Gastrocnemius medialis (tissue), 4 donors: ENCODE measurements at regions not wholly inside any gene's neighbourhood (a gene's known extent, or its start where the extent isn't known, plus 50 kb on each side); places are given as distances from the start of the nearest gene placed in this dataset.
"Not testable (repeated sequence)": the region's sequence is repeated elsewhere in the genome, so short reads cannot be mapped to it uniquely, and the experiment has no call there.

Experiments
- ATAC-seq, 2 donors: fragments of 150-250 bp; one replicate each; pipeline ENCODE4 v1.9.1; 2016
- DNase-seq, 2 donors: peaks; one replicate each; pipeline ENCODE4 v3.0.0-alpha.2; 2019
- H3K27ac ChIP-seq, 4 donors: fragments of 200-600 bp; sonication (generic); 1 replicate in 1 of 4; 2 replicates in 3 of 4; pipeline ENCODE4 v1.5.1; 2016 to 2018; ENCODE audit warnings: mild to moderate bottlenecking in 2 of 4, moderate library complexity in 1 of 4
- H3K27me3 ChIP-seq, 3 donors: fragments of 200-600 bp; sonication (generic) in 2 of 3; 1 replicate in 1 of 3; 2 replicates in 2 of 3; pipeline versions ENCODE4 v1.5.1 to v1.6.0; 2016 to 2019; ENCODE audit warnings: mild to moderate bottlenecking in 1 of 3, moderate library complexity in 1 of 3
- H3K36me3 ChIP-seq, 2 donors: fragments of 200-600 bp; sonication (generic) in 1 of 2; one replicate each; pipeline ENCODE4 v1.5.1; 2017 to 2018
- H3K4me1 ChIP-seq, 2 donors: fragments of 200-600 bp; sonication (generic) in 1 of 2; one replicate each; pipeline ENCODE4 v1.5.1; 2016 to 2017; ENCODE audit warnings: mild to moderate bottlenecking in 2 of 2
- H3K4me3 ChIP-seq, 4 donors: fragments of 200-600 bp; sonication (generic) in 3 of 4; 1 replicate in 1 of 4; 2 replicates in 3 of 4; pipeline ENCODE4 v1.5.1; 2016 to 2019; ENCODE audit warnings: mild to moderate bottlenecking in 2 of 4
- H3K9me3 ChIP-seq, 3 donors: fragments of 200-600 bp; sonication (generic) in 2 of 3; 1 replicate in 1 of 3; 2 replicates in 2 of 3; pipeline ENCODE4 v1.5.1; 2016 to 2019
- POLR2A ChIP-seq, 2 donors: fragments of 450-650 bp; IDR thresholded peaks; one replicate each; pipeline ENCODE4 v1.6.1; 2017; ENCODE audit warnings: antibody characterized with exemption in 2 of 2, mild to moderate bottlenecking in 2 of 2, moderate library complexity in 2 of 2
- in situ Hi-C, 4 donors: fragments of 200-750 bp; cut with MboI; loops; one replicate each; pipeline versions ENCODE4 v1.15.0 to v1.8.0; 2017; ENCODE audit warnings: low sequenced_read_pairs in 4 of 4
- intact Hi-C: fragments of 100-400 bp; cut with DNase I; formaldehyde crosslinking; loops from one replicate; pipeline ENCODE4 v1.15.1; 2023; ENCODE audit warnings: low total_unique reads
- TF ChIP-seq, protein P1 (sequence below), 5 experiments: fragments of 450-650 bp in 3 of 5; fragments of 200-600 bp in 2 of 5; sonication (generic) in 2 of 5; IDR thresholded peaks in 4 of 5; conservative IDR thresholded peaks in 1 of 5; 1 replicate in 4 of 5; 2 replicates in 1 of 5; pipeline ENCODE4 v1.5.1; 2016 to 2019; ENCODE audit warnings: antibody characterized with exemption in 5 of 5, mild to moderate bottlenecking in 3 of 5, moderate library complexity in 3 of 5

GRCh38 chr2:82330155-82330554 is 2025.6 kb upstream of the LRRTM1 start:
- Histone ChIP-seq H3K4me1 (no peaks in the 10 kb centered on the region), H3K9me3 (no peaks in the 10 kb centered on the region), H3K27me3 (no peaks in the 10 kb centered on the region), H3K27ac (no peak overlapping the region), H3K4me3 (no peak overlapping the region), H3K36me3 (no peaks in the 10 kb centered on the region)
- no peak for DNase-seq
- ATAC-seq: no peak
- in situ Hi-C loops: no loop called here
- intact Hi-C loops: no loop called here
- no peak for TF ChIP-seq POLR2A (IDR thresholded peaks at IDR 0.05)
- TF ChIP-seq, protein P1, sequence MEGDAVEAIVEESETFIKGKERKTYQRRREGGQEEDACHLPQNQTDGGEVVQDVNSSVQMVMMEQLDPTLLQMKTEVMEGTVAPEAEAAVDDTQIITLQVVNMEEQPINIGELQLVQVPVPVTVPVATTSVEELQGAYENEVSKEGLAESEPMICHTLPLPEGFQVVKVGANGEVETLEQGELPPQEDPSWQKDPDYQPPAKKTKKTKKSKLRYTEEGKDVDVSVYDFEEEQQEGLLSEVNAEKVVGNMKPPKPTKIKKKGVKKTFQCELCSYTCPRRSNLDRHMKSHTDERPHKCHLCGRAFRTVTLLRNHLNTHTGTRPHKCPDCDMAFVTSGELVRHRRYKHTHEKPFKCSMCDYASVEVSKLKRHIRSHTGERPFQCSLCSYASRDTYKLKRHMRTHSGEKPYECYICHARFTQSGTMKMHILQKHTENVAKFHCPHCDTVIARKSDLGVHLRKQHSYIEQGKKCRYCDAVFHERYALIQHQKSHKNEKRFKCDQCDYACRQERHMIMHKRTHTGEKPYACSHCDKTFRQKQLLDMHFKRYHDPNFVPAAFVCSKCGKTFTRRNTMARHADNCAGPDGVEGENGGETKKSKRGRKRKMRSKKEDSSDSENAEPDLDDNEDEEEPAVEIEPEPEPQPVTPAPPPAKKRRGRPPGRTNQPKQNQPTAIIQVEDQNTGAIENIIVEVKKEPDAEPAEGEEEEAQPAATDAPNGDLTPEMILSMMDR (IDR thresholded peaks at IDR 0.05 in 4 of 5, conservative IDR thresholded peaks at IDR 0.05 in 1 of 5): no peak

GRCh38 chr2:82326180-82326767 is 2021.7 kb upstream of the LRRTM1 start:
- H3K27me3 ChIP-seq, in situ Hi-C loops, H3K4me3 ChIP-seq, ATAC-seq, intact Hi-C loops, H3K36me3 ChIP-seq, H3K4me1 ChIP-seq, H3K9me3 ChIP-seq, H3K27ac ChIP-seq, DNase-seq: not testable (repeated sequence)

DNA sequence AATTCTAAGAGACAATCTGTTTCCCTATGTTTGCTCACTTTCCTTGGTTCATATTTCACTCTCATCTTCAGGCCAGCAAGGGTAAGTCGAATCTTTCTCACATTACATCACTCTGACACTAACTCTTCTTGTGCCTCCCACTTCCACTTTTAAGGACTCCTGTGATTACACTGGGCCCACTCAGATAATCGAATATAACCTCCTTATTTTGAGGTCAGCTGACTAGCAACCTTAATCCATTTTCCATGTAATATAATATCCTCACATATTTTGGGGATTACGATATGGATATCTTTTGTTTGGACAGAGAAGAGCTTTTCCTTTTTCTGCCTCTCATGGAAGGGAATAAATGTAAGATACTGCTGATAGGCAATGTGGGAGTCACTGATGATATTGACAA is 2015.7 kb upstream of the LRRTM1 start:
- Histone ChIP-seq H3K36me3 (no peaks in the 10 kb centered on the region), H3K4me1 (no peaks in the 10 kb centered on the region), H3K4me3 (no peak overlapping the region), H3K27ac (no peak overlapping the region), H3K27me3 (no peaks in the 10 kb centered on the region), H3K9me3 (no peaks in the 10 kb centered on the region)
- TF ChIP-seq, protein P1 (IDR thresholded peaks at IDR 0.05 in 4 of 5, conservative IDR thresholded peaks at IDR 0.05 in 1 of 5): no peak
- TF ChIP-seq POLR2A (IDR thresholded peaks at IDR 0.05): no peak
- ATAC-seq (no peak), DNase-seq (no peak)
- in situ Hi-C loops: no loop called here
- intact Hi-C loops: no loop called here

DNA sequence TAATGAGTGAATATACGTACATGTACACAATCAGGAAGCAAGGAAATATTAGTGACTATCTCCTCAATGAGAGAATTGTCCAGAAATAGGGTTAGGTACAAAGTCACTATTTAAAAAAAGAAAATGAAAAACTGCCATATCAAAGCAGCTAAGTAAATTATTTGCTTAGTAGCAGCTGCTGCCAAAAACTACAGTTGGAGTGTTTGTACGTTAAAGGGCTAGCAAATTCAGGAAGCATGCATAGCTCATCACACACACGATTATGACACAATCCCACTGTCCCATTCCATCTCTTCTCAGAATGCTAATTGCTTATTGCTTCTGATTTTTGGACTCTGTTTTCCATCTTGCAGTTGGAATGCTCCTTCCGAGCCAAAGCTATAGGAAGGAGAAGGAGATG is 2012.5 kb upstream of the LRRTM1 start:
- no peak for DNase-seq
- Histone ChIP-seq H3K36me3 (no peaks in the 10 kb centered on the region), H3K9me3 (no peaks in the 10 kb centered on the region), H3K4me1 (no peaks in the 10 kb centered on the region), H3K4me3 (no peak overlapping the region), H3K27me3 (no peaks in the 10 kb centered on the region), H3K27ac (no peak overlapping the region)
- no peak for ATAC-seq
- in situ Hi-C loops: no loop called here
- TF ChIP-seq POLR2A (IDR thresholded peaks at IDR 0.05): no peak
- TF ChIP-seq, protein P1 (IDR thresholded peaks at IDR 0.05 in 4 of 5, conservative IDR thresholded peaks at IDR 0.05 in 1 of 5): no peak
- intact Hi-C loops: no loop called here

DNA sequence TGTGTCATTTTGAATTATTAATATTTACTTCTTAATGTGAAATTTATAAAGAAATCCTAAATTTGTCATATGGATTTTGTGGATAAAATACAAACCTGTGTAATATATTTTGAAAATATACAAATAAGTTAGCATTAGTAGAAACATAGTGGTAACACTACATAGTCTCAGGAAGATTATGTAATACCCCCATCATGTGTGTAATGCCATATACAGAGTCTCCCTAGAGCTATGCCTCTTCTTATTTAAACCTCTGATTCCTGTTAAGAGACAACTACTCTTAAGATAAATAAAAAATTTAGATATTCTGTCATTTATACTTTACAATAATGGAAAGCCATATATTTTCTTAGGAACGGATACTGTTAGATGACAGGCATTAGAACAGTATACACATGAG is 2012.0 kb upstream of the LRRTM1 start:
- no peaks in the 10 kb centered on the region for H3K9me3 ChIP-seq
- in situ Hi-C loops: no loop called here
- H3K27me3 ChIP-seq: no peaks in the 10 kb centered on the region
- no peak for DNase-seq
- no peak overlapping the region for H3K27ac ChIP-seq
- H3K36me3 ChIP-seq: no peaks in the 10 kb centered on the region
- TF ChIP-seq POLR2A (IDR thresholded peaks at IDR 0.05): no peak
- TF ChIP-seq, protein P1 (IDR thresholded peaks at IDR 0.05 in 4 of 5, conservative IDR thresholded peaks at IDR 0.05 in 1 of 5): no peak
- no peak for ATAC-seq
- H3K4me3 ChIP-seq: no peak overlapping the region
- intact Hi-C loops: no loop called here
- H3K4me1 ChIP-seq: no peaks in the 10 kb centered on the region
